ENCODE measurements at regions not wholly inside any gene's neighbourhood (a gene's known extent, or its start where the extent isn't known, plus 50 kb on each side); places are given as distances from the start of the nearest gene placed in this dataset.

DNA sequence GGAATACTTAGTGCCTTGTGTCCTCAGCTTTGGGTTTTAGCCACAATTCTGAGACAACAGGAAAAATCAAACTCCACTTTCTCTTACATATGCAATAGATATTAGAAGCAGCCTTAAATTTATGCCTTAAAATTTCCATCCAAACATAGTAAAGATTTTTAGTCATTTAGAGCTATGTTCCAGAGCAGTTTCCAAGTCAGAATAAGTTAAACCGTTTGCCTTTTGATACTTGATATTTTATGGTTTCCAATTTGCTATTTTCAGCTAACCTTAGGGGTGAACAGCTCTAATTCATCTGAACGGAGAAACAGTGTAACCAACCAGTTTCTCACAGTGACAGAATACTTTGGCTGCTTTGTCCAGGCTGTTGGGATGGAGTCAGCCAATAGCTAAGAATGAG, 125.8 kb upstream of the RXFP1 start:
- no peak for TF ChIP-seq KLF1 (tag by site-specific recombination; IDR thresholded peaks at IDR 0.05)
- TF ChIP-seq, protein P1, sequence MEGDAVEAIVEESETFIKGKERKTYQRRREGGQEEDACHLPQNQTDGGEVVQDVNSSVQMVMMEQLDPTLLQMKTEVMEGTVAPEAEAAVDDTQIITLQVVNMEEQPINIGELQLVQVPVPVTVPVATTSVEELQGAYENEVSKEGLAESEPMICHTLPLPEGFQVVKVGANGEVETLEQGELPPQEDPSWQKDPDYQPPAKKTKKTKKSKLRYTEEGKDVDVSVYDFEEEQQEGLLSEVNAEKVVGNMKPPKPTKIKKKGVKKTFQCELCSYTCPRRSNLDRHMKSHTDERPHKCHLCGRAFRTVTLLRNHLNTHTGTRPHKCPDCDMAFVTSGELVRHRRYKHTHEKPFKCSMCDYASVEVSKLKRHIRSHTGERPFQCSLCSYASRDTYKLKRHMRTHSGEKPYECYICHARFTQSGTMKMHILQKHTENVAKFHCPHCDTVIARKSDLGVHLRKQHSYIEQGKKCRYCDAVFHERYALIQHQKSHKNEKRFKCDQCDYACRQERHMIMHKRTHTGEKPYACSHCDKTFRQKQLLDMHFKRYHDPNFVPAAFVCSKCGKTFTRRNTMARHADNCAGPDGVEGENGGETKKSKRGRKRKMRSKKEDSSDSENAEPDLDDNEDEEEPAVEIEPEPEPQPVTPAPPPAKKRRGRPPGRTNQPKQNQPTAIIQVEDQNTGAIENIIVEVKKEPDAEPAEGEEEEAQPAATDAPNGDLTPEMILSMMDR (tag by site-specific recombination; IDR thresholded peaks at IDR 0.05), result no peak
- no peak for TF ChIP-seq ZNF23 (tag by site-specific recombination; IDR thresholded peaks at IDR 0.05; ENCODE audit: borderline replicate concordance)
- TF ChIP-seq, protein P2, sequence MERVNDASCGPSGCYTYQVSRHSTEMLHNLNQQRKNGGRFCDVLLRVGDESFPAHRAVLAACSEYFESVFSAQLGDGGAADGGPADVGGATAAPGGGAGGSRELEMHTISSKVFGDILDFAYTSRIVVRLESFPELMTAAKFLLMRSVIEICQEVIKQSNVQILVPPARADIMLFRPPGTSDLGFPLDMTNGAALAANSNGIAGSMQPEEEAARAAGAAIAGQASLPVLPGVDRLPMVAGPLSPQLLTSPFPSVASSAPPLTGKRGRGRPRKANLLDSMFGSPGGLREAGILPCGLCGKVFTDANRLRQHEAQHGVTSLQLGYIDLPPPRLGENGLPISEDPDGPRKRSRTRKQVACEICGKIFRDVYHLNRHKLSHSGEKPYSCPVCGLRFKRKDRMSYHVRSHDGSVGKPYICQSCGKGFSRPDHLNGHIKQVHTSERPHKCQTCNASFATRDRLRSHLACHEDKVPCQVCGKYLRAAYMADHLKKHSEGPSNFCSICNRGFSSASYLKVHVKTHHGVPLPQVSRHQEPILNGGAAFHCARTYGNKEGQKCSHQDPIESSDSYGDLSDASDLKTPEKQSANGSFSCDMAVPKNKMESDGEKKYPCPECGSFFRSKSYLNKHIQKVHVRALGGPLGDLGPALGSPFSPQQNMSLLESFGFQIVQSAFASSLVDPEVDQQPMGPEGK (tag by site-specific recombination; IDR thresholded peaks at IDR 0.05), result no peak
